Left ventricle myocardium inferior (tissue), 1 donor: ENCODE measurements at regions not wholly inside any gene's neighbourhood (a gene's known extent, or its start where the extent isn't known, plus 50 kb on each side); places are given as distances from the start of the nearest gene placed in this dataset.
"Not testable (repeated sequence)": the region's sequence is repeated elsewhere in the genome, so short reads cannot be mapped to it uniquely, and the experiment has no call there.

ENCODE experiments used
- DNase-seq: peaks from one replicate; pipeline ENCODE4 v3.0.0-alpha.2; 2020
- H3K27ac ChIP-seq: fragments of 200-600 bp; replicated peaks from 2 replicates; pipeline ENCODE4 v1.8.0; 2021
- H3K27me3 ChIP-seq: fragments of 200-600 bp; 2 replicates; pipeline ENCODE4 v1.8.0; 2021; ENCODE audit warnings: low read depth
- H3K36me3 ChIP-seq: fragments of 200-600 bp; 2 replicates; pipeline ENCODE4 v1.8.0; 2021
- H3K4me1 ChIP-seq: fragments of 200-600 bp; 2 replicates; pipeline ENCODE4 v1.8.0; 2021
- H3K4me3 ChIP-seq: fragments of 200-600 bp; 2 replicates; pipeline ENCODE4 v1.8.0; 2021; ENCODE audit warnings: mild to moderate bottlenecking, moderate library complexity
- H3K9me3 ChIP-seq: fragments of 200-600 bp; replicated peaks from 2 replicates; pipeline ENCODE4 v1.8.0; 2021
- intact Hi-C: fragments of 100-400 bp; cut with micrococcal nuclease; formaldehyde crosslinking; loops from one replicate; pipeline ENCODE4 v1.11.0; 2022
- TF ChIP-seq, protein P1 (sequence below): fragments of 200-600 bp; IDR thresholded peaks from 2 replicates; pipeline ENCODE4 v1.8.0; 2021; ENCODE audit warnings: antibody characterized with exemption, mild to moderate bottlenecking, borderline replicate concordance
- donor health status: DM: no; HTN: yes; CAD: no; lungs with severe emphysema.

DNA sequence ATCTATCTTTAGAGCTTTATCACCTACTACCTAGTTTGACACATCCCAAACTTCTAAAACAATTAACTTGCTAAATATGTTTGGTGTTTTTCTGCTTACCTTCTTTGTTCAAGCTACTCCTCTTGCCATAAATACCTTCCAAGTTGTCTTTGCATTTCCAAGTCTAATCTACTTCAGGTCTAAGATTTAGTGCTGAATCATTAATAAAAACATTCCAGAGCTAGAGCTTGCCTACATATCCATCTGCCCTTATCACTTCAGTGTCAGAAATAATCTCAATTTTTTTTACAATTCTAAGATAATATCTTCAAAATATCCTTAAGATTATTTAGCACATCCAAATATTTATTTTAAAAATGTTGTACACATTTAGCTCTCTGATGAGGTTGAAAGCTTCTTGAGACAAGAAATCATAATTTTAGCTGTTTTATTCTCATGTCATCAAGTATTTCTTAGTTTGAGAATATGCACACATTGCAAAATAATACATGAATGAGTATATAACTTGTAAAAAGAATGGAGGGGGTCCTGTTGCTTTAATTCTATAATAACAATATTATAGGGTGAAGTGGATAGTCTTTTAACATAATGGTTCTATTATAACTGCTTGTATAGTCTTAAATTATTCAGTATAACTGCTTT is 466.3 kb downstream of the SEMA3D start:
- intact Hi-C loops, result no loop called here
- Histone ChIP-seq H3K27ac (no peak overlapping the region), H3K36me3 (no peaks in the 10 kb centered on the region), H3K4me3 (no peak overlapping the region), H3K9me3 (peaks cover 23% of the 10 kb centered on the region), H3K4me1 (no peaks in the 10 kb centered on the region), H3K27me3 (no peaks in the 10 kb centered on the region)
- TF ChIP-seq, protein P1, sequence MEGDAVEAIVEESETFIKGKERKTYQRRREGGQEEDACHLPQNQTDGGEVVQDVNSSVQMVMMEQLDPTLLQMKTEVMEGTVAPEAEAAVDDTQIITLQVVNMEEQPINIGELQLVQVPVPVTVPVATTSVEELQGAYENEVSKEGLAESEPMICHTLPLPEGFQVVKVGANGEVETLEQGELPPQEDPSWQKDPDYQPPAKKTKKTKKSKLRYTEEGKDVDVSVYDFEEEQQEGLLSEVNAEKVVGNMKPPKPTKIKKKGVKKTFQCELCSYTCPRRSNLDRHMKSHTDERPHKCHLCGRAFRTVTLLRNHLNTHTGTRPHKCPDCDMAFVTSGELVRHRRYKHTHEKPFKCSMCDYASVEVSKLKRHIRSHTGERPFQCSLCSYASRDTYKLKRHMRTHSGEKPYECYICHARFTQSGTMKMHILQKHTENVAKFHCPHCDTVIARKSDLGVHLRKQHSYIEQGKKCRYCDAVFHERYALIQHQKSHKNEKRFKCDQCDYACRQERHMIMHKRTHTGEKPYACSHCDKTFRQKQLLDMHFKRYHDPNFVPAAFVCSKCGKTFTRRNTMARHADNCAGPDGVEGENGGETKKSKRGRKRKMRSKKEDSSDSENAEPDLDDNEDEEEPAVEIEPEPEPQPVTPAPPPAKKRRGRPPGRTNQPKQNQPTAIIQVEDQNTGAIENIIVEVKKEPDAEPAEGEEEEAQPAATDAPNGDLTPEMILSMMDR, result no peak
- DNase-seq, result no peak

DNA sequence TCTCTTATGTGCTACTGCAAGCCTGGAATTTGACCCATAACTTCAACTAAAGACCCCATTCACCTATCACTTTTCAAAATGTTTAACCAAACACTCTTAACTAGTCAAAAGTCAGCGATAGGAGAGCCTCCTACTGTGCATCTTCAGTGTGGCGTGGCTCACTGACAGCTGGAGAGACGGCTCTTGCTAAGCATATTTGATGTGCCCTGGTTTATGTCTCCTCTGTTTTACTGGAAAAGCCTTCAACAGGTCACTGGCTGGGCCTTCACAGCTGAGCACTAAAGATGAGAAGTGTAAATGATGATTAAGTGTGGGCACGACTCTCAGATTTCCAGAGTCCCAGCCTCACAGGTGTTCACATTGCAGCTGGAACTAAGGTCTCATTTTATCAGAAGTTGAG is 472.1 kb downstream of the SEMA3D start:
- intact Hi-C loops, result no loop called here

DNA sequence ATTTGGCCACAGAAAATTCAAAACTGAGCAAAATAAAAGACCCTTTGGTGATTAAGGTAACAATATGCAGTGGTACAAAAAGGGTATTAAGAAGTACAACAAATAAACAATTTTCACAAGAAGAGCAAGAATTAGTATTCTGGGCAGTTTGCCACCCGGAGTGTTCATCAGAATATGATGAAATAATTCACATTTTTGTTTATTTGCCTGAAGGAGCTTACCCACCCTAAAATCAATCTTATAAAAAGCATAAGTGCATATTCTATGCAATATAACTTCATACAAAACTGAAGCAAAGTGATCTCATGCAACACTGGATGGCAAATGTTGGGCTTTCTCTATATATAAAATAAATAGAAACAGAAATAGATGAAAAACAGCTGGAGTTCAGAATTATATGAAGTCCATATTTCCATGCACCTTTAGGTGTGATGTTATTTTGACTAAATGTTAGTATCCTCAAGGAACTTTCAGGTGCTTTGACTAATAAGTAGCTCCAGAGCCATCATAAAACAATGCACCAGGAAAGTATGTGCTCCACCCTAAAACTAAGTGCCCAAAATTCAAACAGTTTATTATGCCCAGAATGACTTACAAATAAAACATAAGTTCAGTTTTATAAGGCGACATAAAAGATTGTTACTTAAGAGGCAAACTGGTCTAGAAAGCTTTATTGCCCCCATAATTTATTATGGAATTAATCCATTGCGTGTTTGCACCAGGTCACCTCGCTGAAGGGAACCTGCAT is 474.3 kb downstream of the SEMA3D start:
- Histone ChIP-seq H3K4me1 (no peaks in the 10 kb centered on the region), H3K36me3 (no peaks in the 10 kb centered on the region), H3K27ac (no peak overlapping the region), H3K27me3 (no peaks in the 10 kb centered on the region), H3K9me3 (peaks cover 6% of the 10 kb centered on the region), H3K4me3 (no peak overlapping the region)
- TF ChIP-seq, protein P1, result no peak
- no peak for DNase-seq
- intact Hi-C loops, result no loop called here

More for the DNA sequence above, 472.1 kb downstream of the SEMA3D start:
- Histone ChIP-seq H3K27ac (no peak overlapping the region), H3K27me3 (no peaks in the 10 kb centered on the region), H3K36me3 (no peaks in the 10 kb centered on the region), H3K4me3 (no peak overlapping the region), H3K4me1 (no peaks in the 10 kb centered on the region), H3K9me3 (peaks cover 6% of the 10 kb centered on the region)
- DNase-seq, result no peak
- TF ChIP-seq, protein P1, result no peak

DNA sequence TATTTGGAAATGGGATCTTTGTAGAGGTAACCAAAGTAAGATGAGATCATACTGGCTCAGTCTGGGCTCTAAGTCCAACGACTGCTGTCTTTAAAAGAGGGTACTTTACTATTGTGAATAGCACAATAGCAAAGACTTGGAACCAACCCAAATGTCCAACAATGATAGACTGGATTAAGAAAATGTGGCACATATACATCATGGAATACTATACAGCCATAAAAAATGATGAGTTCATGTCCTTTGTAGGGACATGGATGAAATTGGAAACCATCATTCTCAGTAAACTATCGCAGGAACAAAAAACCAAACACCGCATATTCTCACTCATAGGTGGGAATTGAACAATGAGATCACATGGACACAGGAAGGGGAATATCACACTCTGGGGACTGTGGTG is 476.3 kb downstream of the SEMA3D start:
- H3K9me3 ChIP-seq, result peaks cover 10% of the 10 kb centered on the region
- intact Hi-C loops, H3K36me3 ChIP-seq, H3K4me1 ChIP-seq, H3K27ac ChIP-seq, H3K4me3 ChIP-seq, DNase-seq, H3K27me3 ChIP-seq: not testable (repeated sequence)

DNA sequence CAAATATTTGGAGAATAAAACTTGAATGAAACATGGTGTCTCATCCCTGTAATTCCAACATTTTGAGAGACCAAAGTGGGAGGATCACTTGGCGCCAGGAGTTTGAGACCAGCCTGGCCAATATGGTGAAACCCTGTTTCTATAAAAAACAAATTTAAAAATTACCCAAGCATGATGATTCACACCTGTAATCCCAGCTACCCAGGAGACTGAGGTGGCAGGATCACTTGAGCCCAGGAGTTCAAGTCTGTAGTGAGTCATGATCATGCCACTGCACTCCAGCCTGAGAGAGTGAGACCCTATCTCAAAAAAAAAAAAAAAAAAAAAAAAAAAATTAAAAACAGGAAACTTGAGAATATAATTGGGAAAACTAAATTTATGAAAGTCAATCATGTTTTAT is 481.1 kb downstream of the SEMA3D start:
- no peak for DNase-seq
- peaks cover 10% of the 10 kb centered on the region for H3K9me3 ChIP-seq
- H3K27me3 ChIP-seq, result no peaks in the 10 kb centered on the region
- no peak overlapping the region for H3K27ac ChIP-seq
- no peaks in the 10 kb centered on the region for H3K4me1 ChIP-seq
- no peak overlapping the region for H3K4me3 ChIP-seq
- intact Hi-C loops, result no loop called here
- H3K36me3 ChIP-seq, result no peaks in the 10 kb centered on the region
- TF ChIP-seq, protein P1, result no peak

DNA sequence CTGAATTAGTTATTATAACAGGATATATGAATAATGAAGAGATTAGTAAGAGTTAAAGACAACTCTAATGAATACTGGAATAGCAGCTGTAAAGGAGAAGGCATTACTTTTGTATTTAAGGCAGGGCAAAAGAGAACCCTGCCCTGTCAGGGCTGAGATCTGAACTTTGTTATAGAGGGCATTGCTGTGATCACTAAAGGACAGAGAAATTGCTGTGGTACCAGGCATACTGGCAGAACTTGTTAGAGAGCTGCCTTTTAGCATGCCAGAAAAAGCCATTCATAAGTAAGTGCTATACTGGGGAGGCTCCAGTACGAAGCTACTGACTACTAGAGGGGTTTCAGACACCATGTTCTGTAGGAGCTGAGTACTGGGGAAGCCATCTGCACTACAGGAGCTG is 481.8 kb downstream of the SEMA3D start:
- Histone ChIP-seq H3K4me3 (no peak overlapping the region), H3K27me3 (no peaks in the 10 kb centered on the region), H3K4me1 (no peaks in the 10 kb centered on the region), H3K9me3 (peaks cover 5% of the 10 kb centered on the region), H3K27ac (no peak overlapping the region), H3K36me3 (no peaks in the 10 kb centered on the region)
- intact Hi-C loops, result no loop called here
- TF ChIP-seq, protein P1, result no peak
- no peak for DNase-seq
